CD4-positive, alpha-beta T cell treated with Interferon alpha-2 for 1 hour (primary cell): ENCODE measurements at regions not wholly inside any gene's neighbourhood (a gene's known extent, or its start where the extent isn't known, plus 50 kb on each side); places are given as distances from the start of the nearest gene placed in this dataset.
"Not testable (repeated sequence)": the region's sequence is repeated elsewhere in the genome, so short reads cannot be mapped to it uniquely, and the experiment has no call there.

Experiments
- DNase-seq, 2 donors: peaks; one replicate each; pipeline ENCODE4 v3.0.0-alpha.2; 2020 to 2022

DNA sequence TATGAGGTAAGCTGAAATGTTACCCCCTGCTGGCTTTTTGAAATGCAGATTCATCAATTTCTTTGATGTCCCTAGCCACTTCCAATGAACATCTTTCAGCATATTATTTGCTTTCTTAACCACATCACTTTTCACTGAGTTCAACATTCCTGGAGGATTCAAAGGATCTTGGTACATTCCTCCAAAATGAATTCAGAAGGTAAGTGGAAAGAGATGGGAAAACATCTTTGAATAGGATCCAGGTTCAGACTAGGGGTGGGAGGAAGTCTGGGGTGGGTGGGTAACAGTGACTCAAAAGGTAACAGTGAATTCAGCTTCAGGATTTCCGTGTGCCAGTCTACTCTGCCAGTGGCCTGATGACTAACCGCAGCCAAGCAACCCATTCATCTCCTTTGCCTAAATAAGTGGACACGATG, 180.7 kb downstream of the ZC3H11B start:
- DNase-seq = no peak

- DNase-seq = no peak
Observed at GRCh38 chr1:219430419-219430818, 182.5 kb downstream of the ZC3H11B start.

DNA sequence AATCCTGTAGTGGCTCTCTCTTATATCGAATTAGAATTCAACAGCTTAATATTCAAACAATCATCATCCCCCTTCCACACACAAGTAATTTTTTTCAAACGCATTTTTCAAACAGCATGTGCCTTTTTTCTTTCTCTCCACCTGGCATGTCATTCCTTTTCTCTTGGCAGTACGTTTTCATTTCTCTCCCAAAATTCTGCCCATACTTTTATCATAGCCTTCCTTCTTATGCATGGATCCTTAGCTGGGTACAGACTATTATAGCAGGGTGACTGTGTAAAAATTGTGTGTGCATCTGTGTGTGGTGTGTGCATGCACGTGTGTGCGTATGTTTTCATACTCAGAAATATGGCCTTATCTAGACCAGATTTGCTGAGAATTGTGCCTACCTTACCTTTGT, 184.3 kb downstream of the ZC3H11B start:
- DNase-seq = no peak

DNA sequence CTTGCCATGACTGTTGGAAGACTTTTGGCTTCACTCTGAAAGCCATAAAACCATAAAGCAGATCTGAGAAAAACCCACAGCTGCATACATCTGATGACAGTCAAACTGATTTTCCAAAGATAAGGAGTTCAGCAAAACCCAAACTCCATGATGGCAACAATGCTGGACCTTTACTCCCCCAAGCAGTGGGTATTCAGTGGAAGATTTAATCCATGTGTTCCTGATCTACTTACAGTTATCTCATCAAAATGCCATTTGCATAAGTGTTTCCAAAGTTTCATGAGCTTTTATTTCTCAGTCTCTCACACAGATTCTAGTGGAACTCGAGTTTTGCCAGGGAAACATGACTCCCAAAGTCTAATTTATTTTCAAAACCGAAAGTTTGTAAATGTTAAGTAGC, 184.9 kb downstream of the ZC3H11B start:
- no peak for DNase-seq

DNA sequence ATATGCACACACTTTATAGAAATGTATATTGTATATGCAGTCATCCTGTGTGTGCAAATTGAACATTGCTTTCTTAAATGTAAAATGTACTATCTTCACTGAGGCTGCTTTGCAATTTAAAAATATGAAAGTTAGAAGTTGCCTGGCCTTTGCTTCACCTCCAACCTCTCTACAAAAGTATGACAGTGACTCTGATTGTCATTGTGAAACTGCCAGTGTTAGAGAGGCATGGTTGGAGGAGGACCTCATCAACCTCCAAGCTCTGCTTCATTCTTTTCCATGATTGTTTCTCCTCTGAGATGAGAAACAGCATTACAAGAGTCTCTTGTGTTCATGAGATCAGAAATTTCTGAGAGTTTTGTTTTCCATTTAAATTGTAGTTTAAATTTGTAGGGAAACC, 185.5 kb downstream of the ZC3H11B start:
- no peak for DNase-seq

DNA sequence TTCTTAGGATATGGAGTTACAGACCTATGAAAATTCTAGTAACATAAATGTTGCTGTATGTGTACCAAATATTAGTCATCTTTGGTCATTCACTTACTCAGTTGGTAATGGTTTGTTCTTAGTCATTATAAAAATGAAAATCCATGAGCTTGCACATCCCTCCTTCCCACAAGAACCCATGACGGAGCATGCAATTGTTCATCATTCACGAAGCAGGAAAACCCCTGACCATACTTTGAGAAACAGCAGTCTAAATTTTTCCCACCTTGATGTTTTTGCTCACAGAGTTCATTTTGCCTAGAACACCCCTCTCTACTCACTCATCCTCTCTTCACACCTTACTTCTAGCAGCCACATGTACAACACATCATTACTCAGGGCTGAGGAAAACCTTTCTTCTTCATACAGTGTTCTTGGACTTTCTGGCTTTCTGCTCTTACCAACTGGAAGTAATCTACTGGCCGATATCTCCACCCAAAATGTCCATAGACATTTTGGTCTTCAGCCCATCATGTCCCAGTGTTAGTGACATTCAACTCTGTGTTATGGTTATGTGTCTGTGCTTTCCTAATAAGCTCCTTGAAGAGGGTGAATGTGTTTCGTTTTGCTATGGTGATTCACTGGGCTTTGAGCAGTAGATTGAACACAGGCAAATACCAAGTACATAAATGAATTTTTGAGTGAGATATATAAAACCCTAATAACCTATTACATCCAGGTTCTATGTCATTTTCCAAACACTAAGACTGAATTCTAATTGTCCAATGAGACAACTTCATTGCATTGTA, 189.9 kb downstream of the ZC3H11B start:
- DNase-seq = no peak

DNA sequence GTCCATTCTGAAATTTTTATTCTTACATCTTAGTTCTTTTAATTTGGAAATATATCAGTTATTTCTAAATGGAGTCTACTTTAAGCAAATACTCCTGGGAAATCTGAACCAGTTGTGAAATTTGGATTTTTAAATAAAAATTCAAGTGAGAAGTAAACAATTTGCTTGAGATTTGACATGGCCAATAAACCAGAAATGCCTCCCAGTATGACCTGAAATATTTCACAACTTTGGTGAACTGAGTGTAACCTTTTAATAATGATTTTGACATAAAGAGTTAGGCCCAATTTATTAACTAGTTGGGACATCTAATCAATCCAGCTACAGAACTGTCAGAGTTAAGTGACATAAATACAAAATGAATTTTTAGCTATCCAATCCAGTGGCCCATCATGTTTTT, 192.0 kb downstream of the ZC3H11B start:
- no peak for DNase-seq

- DNase-seq = no peak
Observed at GRCh38 chr1:219419860-219420259, 193.0 kb downstream of the ZC3H11B start.

DNA sequence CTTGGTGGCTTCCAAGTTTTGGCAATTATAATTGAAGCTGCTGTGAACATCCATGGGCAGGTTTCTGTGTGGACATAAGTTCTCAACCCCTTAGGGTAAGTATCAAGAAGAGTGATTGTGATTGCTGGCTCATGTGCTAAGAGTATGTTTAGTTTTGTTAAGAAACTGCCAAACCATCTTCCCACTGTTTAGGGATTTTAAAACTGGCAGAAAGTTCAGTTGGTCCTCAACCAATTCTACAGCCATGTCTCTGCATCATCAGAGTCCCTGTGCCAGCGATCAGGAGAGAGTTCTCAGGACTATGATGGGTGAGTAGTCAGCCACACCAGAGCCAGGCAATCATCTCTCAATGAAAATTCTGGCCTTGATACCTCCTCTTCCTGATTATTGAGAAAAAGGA, 193.8 kb downstream of the ZC3H11B start:
- DNase-seq = no peak

- DNase-seq = no peak
Observed at GRCh38 chr1:219417610-219418009, 195.3 kb downstream of the ZC3H11B start.

GRCh38 chr1:219416598-219417238, 196.2 kb downstream of the ZC3H11B start:
- DNase-seq = peak; percentile 28 to 48

GRCh38 chr1:219415915-219416314, 197.0 kb downstream of the ZC3H11B start:
- no peak for DNase-seq

- DNase-seq = no peak
Observed at GRCh38 chr1:219415433-219415832, 197.5 kb downstream of the ZC3H11B start.

DNA sequence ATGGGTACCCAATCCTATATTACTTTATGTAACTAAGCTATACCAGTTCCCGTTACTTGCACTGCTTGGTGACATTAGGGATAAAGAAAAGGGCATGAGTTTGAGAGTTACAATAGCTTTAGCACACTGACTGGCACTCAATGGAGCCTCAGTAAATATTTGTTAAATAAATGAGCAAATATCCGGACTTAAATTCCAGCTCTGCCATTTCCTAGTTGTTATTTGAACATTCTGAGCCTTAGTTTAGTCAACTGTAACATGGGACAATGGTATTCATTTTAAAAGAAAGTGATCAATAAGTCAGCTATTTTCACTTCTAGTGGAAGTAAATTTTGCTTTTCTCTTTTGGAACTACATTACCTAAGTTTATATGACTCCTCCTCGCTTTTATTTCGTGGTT, 198.7 kb downstream of the ZC3H11B start:
- no peak for DNase-seq

DNA sequence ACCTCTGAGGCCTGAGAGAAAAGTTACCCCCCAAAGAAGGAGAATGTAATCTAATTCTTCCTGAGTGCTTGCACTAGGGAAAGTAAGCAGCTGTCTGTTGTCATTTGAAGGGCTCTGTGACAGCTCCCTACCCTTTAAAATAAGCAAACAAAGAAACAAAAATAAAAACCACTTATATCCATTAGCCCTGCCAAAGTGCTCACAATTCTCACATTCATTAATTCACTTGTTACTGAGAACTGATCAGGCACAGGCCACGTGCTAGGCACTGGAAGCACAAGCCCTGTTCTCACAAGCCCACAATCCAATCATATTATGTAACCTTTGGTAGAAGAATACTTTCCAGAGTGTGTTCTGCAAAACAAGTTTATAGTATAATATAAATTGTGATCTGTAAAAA, 199.4 kb downstream of the ZC3H11B start:
- no peak for DNase-seq

- DNase-seq = no peak
Observed at GRCh38 chr1:219412772-219413171, 200.1 kb downstream of the ZC3H11B start.

GRCh38 chr1:219410721-219411120, 202.2 kb downstream of the ZC3H11B start:
- DNase-seq = not testable (repeated sequence)

GRCh38 chr1:219405531-219406331, 207.2 kb downstream of the ZC3H11B start:
- DNase-seq = no peak

- no peak for DNase-seq
Observed at GRCh38 chr1:219404629-219405028, 208.3 kb downstream of the ZC3H11B start.

GRCh38 chr1:219402925-219403324, 210.0 kb downstream of the ZC3H11B start:
- DNase-seq = no peak

- no peak for DNase-seq
Observed at GRCh38 chr1:219401724-219402625, 210.9 kb downstream of the ZC3H11B start.

DNA sequence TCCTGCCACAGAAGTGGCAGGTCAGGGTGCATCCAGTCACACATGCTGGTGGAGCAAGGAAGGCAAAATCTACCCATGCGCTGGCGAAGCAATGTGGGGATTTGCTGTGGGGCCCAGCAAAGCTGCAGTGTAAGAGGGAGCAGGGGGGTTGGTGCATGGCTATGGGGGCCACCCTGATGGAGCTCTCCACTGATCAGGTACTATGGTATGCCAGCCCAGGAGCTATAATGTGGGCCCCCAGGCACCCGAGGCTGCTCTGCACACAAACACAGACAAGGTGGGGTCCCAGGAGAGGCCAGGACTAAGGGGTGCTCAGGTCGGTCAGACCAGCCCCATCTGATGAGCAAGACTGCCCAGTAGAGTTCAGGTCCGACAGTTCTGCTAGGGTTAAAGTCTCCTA, 213.5 kb downstream of the ZC3H11B start:
- no peak for DNase-seq
